Spleen (tissue), 11 donors: ENCODE measurements at regions not wholly inside any gene's neighbourhood (a gene's known extent, or its start where the extent isn't known, plus 50 kb on each side); places are given as distances from the start of the nearest gene placed in this dataset.

Source experiments
- DNase-seq: peaks from one replicate; pipeline ENCODE4 v3.0.0-alpha.2; 2020
- H3K27ac ChIP-seq, 8 donors: fragments of 200-600 bp; sonication (generic) in 7 of 8; 1 replicate in 4 of 8; 2 replicates in 4 of 8; pipeline versions ENCODE4 v1.5.0 to v1.8.0; 2016 to 2021; ENCODE audit warnings: inconsistent platforms in 4 of 8, mild to moderate bottlenecking in 4 of 8, moderate library complexity in 1 of 8
- H3K27me3 ChIP-seq, 7 donors: fragments of 200-600 bp; sonication (generic) in 6 of 7; replicated peaks in 1 of 7; 1 replicate in 4 of 7; 2 replicates in 3 of 7; pipeline versions ENCODE4 v1.5.0 to v1.8.0; 2016 to 2021; ENCODE audit warnings: inconsistent platforms in 3 of 7, mild to moderate bottlenecking in 1 of 7
- H3K36me3 ChIP-seq, 6 donors: fragments of 200-600 bp; sonication (generic) in 5 of 6; 1 replicate in 4 of 6; 2 replicates in 2 of 6; pipeline versions ENCODE4 v1.5.0 to v1.8.0; 2016 to 2021; ENCODE audit warnings: inconsistent platforms in 2 of 6
- H3K4me1 ChIP-seq, 6 donors: fragments of 200-600 bp; sonication (generic) in 5 of 6; 1 replicate in 3 of 6; 2 replicates in 3 of 6; pipeline versions ENCODE4 v1.5.0 to v1.8.0; 2016 to 2021; ENCODE audit warnings: inconsistent platforms in 3 of 6
- H3K4me3 ChIP-seq, 8 donors: fragments of 200-600 bp; sonication (generic) in 7 of 8; 1 replicate in 4 of 8; 2 replicates in 4 of 8; pipeline versions ENCODE4 v1.5.0 to v1.8.0; 2016 to 2021; ENCODE audit warnings: inconsistent platforms in 4 of 8, mild to moderate bottlenecking in 4 of 8, moderate library complexity in 2 of 8
- H3K9me3 ChIP-seq, 8 donors: fragments of 200-600 bp; sonication (generic) in 7 of 8; 1 replicate in 4 of 8; 2 replicates in 4 of 8; pipeline versions ENCODE4 v1.5.0 to v1.8.0; 2016 to 2021; ENCODE audit warnings: inconsistent platforms in 4 of 8
- CTCF ChIP-seq, 11 experiments: fragments of 200-600 bp in 7 of 11; fragments of 450-650 bp in 4 of 11; sonication (generic) in 4 of 11; IDR thresholded peaks in 8 of 11; conservative IDR thresholded peaks in 3 of 11; 1 replicate in 7 of 11; 2 replicates in 4 of 11; pipeline versions ENCODE4 v1.4.0 to v1.8.0; 2016 to 2021; ENCODE audit warnings: antibody characterized with exemption in 11 of 11, inconsistent platforms in 4 of 11, mild to moderate bottlenecking in 1 of 11
- POLR2A ChIP-seq, 3 donors: fragments of 450-650 bp; IDR thresholded peaks; one replicate each; pipeline ENCODE4 v1.5.1; 2017; ENCODE audit warnings: antibody characterized with exemption in 3 of 3, mild to moderate bottlenecking in 1 of 3
- POLR2AphosphoS5 ChIP-seq, 3 donors: sonication (generic); formaldehyde crosslinking; IDR thresholded peaks; one replicate each; pipeline ENCODE4 v1.5.1; 2017; ENCODE audit warnings: antibody characterized with exemption in 3 of 3
- WGBS, 5 donors: extraction: QIAGEN DNeasy Blood & Tissue Kit in 3 of 5; methylation state at CpG; one replicate each; pipeline versions ENCODE4 v1.1.5 to v1.1.7; 2013 to 2018; 5-methylcytosine and 5-hydroxymethylcytosine counted together
- intact Hi-C: fragments of 100-400 bp; cut with DNase I; formaldehyde crosslinking; loops from one replicate; pipeline ENCODE4 v1.15.0; 2023; ENCODE audit warnings: low total_unique reads
- donor health status: healthy with polysubstance abuse.
- donor health status: DM: no; HTN: no; CAD: no; lungs with moderate emphysema.
- donor health status: DM: no; HTN: no; CAD: no.
- donor health status: Bipolar disorder and iron deficiency.
- donor health status: healthy.
- donor health status: DM: no; HTN: no; CAD: no.
- donor health status: DM: yes; HTN: yes; CAD: no.

- TF ChIP-seq POLR2AphosphoS5 (IDR thresholded peaks at IDR 0.05) (no peak), POLR2A (IDR thresholded peaks at IDR 0.05) (no peak), CTCF (IDR thresholded peaks at IDR 0.05 in 8 of 11, conservative IDR thresholded peaks at IDR 0.05 in 3 of 11) (no peak)
- no peak for DNase-seq
- H3K27me3 ChIP-seq = no peaks in the 10 kb centered on the region
- no peaks in the 10 kb centered on the region for H3K4me1 ChIP-seq
- no peak overlapping the region for H3K4me3 ChIP-seq
- no peaks in the 10 kb centered on the region for H3K36me3 ChIP-seq
- WGBS, 5 donors = 50 to 79% (median 70%) methylated on average over 7 of the region's 7 CpGs
- no peak overlapping the region for H3K27ac ChIP-seq
- peaks cover 0 to 9% (median 0%) of the 10 kb centered on the region in 8 donors for H3K9me3 ChIP-seq
- intact Hi-C loops = no loop called here
These were observed 331.5 kb downstream of the HAPSTR1 start for GRCh38 chr16:9422762-9423513.

- intact Hi-C loops = no loop called here
- Histone ChIP-seq H3K9me3 (peaks cover 0 to 7% (median 0%) of the 10 kb centered on the region in 8 donors), H3K36me3 (no peaks in the 10 kb centered on the region), H3K27me3 (no peaks in the 10 kb centered on the region), H3K4me1 (no peaks in the 10 kb centered on the region), H3K27ac (no peak overlapping the region), H3K4me3 (no peak overlapping the region)
- WGBS, 5 donors = 59 to 79% (median 66%) methylated on average over 3 of the region's 3 CpGs
- DNase-seq = no peak
- TF ChIP-seq POLR2AphosphoS5 (IDR thresholded peaks at IDR 0.05) (no peak), CTCF (IDR thresholded peaks at IDR 0.05 in 8 of 11, conservative IDR thresholded peaks at IDR 0.05 in 3 of 11) (no peak), POLR2A (IDR thresholded peaks at IDR 0.05) (no peak)
These were observed 333.8 kb downstream of the HAPSTR1 start for GRCh38 chr16:9425236-9425635.

- Histone ChIP-seq H3K9me3 (no peaks in the 10 kb centered on the region), H3K27me3 (no peaks in the 10 kb centered on the region), H3K4me1 (no peaks in the 10 kb centered on the region), H3K27ac (no peak overlapping the region), H3K4me3 (no peak overlapping the region), H3K36me3 (no peaks in the 10 kb centered on the region)
- intact Hi-C loops = no loop called here
- no peak for DNase-seq
- 78 to 88% (median 83%) methylated on average over 7 of the region's 7 CpGs for WGBS, 5 donors
- no peak for TF ChIP-seq CTCF (IDR thresholded peaks at IDR 0.05 in 8 of 11, conservative IDR thresholded peaks at IDR 0.05 in 3 of 11)
- TF ChIP-seq POLR2AphosphoS5 (IDR thresholded peaks at IDR 0.05) = no peak
- TF ChIP-seq POLR2A (IDR thresholded peaks at IDR 0.05) = no peak
These were observed 337.0 kb downstream of the HAPSTR1 start for GRCh38 chr16:9428355-9429005.

GRCh38 chr16:9429646-9430330 lies 338.3 kb downstream of the HAPSTR1 start:
- intact Hi-C loops = no loop called here
- Histone ChIP-seq H3K4me3 (no peak overlapping the region), H3K9me3 (no peaks in the 10 kb centered on the region), H3K4me1 (no peaks in the 10 kb centered on the region), H3K27ac (no peak overlapping the region), H3K27me3 (no peaks in the 10 kb centered on the region), H3K36me3 (no peaks in the 10 kb centered on the region)
- 73 to 84% (median 76%) methylated on average over 10 of the region's 10 CpGs for WGBS, 5 donors
- no peak for DNase-seq
- no peak for TF ChIP-seq POLR2A (IDR thresholded peaks at IDR 0.05)
- TF ChIP-seq POLR2AphosphoS5 (IDR thresholded peaks at IDR 0.05) = no peak
- no peak for TF ChIP-seq CTCF (IDR thresholded peaks at IDR 0.05 in 8 of 11, conservative IDR thresholded peaks at IDR 0.05 in 3 of 11)
